Endodermal cell (in vitro differentiated cells): ENCODE measurements at regions not wholly inside any gene's neighbourhood (a gene's known extent, or its start where the extent isn't known, plus 50 kb on each side); places are given as distances from the start of the nearest gene placed in this dataset.

Source experiments
- DNase-seq: peaks from one replicate; pipeline ENCODE4 v3.0.0-alpha.2; 2017
- H3K27ac ChIP-seq: 2 replicates; pipeline ENCODE4 v1.5.1; 2013; ENCODE audit warnings: mild to moderate bottlenecking, low read depth, low read length, moderate library complexity
- H3K27me3 ChIP-seq: 2 replicates; pipeline ENCODE4 v1.6.1; 2013; ENCODE audit warnings: mild to moderate bottlenecking, low read length, moderate library complexity; ENCODE audit not compliant: insufficient read depth, control insufficient read depth, poor library complexity, severe bottlenecking
- H3K36me3 ChIP-seq: 2 replicates; pipeline ENCODE4 v1.7.0; 2013; ENCODE audit warnings: mild to moderate bottlenecking, low read length, moderate library complexity; ENCODE audit not compliant: control insufficient read depth, insufficient read depth
- H3K4me1 ChIP-seq: one replicate; pipeline ENCODE4 v1.7.0; 2013; ENCODE audit warnings: low read length; ENCODE audit not compliant: control insufficient read depth, insufficient read depth
- H3K4me3 ChIP-seq: 2 replicates; pipeline ENCODE4 v1.5.1; 2013; ENCODE audit warnings: mild to moderate bottlenecking, low read length, moderate library complexity
- H3K9ac ChIP-seq: 2 replicates; pipeline ENCODE4 v1.6.1; 2013; ENCODE audit warnings: mild to moderate bottlenecking, low read length, moderate library complexity; ENCODE audit not compliant: poor library complexity, severe bottlenecking; ENCODE audit errors: extremely low read depth
- H3K9me3 ChIP-seq: 2 replicates; pipeline ENCODE4 v1.6.1; 2013; ENCODE audit warnings: mild to moderate bottlenecking, low read length, moderate library complexity; ENCODE audit not compliant: control insufficient read depth
- H3K27ac Mint-ChIP-seq: 2 replicates; pipeline ENCODE4 v1.8.0; 2020; ENCODE audit warnings: mixed read lengths
- H3K27me3 Mint-ChIP-seq: 2 replicates; pipeline ENCODE4 v1.8.0; 2021; ENCODE audit warnings: mild to moderate bottlenecking, mixed read lengths; ENCODE audit not compliant: insufficient read depth
- H3K36me3 Mint-ChIP-seq: 2 replicates; pipeline ENCODE4 v1.8.0; 2020; ENCODE audit warnings: low read depth, mixed read lengths
- H3K4me1 Mint-ChIP-seq: 2 replicates; pipeline ENCODE4 v1.8.0; 2020; ENCODE audit warnings: mixed read lengths
- H3K4me3 Mint-ChIP-seq: 2 replicates; pipeline ENCODE4 v1.8.0; 2020; ENCODE audit warnings: mild to moderate bottlenecking, moderate library complexity, mixed read lengths
- H3K9me3 Mint-ChIP-seq: 2 replicates; pipeline ENCODE4 v1.8.0; 2020; ENCODE audit warnings: mild to moderate bottlenecking, mixed read lengths
- WGBS, 2 experiments: methylation state at CpG; one replicate each; pipeline versions ENCODE4 v1.1.5 to v1.1.7; 2013; ENCODE audit warnings: missing lambda C conversion rate in 2 of 2, mixed read lengths in 1 of 2; ENCODE audit not compliant: insufficient coverage in 1 of 2, insufficient read length in 1 of 2; 5-methylcytosine and 5-hydroxymethylcytosine counted together
- TF ChIP-seq, protein P1 (sequence below): fragments of 200-600 bp; sonication (generic); conservative IDR thresholded peaks from 2 replicates; pipeline ENCODE4 v1.5.0; 2021; ENCODE audit warnings: antibody characterized with exemption, mild to moderate bottlenecking

DNA sequence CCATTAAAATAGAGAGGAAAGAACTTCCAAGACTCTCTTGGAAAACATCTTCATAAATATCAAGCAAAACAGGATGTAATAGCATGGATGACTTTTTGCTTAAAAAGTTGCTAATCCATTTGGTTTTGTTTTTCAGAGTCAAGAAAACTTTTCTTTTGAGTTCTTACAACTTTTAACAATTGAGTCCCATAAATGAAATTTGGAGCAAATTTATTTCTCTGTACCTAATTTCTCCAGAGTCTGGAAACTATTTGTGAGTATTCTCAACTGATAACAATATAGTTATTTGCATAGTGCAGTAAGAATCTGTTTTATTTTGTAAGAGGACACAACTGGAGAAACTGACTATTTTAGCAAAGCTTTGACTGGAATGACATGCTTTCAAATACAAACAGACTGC, 606.3 kb upstream of the IGFBP3 start:
- no peak overlapping the region for H3K27ac ChIP-seq
- H3K4me3 Mint-ChIP-seq = no peak overlapping the region
- H3K27ac Mint-ChIP-seq = no peak overlapping the region
- H3K36me3 ChIP-seq = no peaks in the 10 kb centered on the region
- no peak overlapping the region for H3K4me3 ChIP-seq
- TF ChIP-seq, protein P1, sequence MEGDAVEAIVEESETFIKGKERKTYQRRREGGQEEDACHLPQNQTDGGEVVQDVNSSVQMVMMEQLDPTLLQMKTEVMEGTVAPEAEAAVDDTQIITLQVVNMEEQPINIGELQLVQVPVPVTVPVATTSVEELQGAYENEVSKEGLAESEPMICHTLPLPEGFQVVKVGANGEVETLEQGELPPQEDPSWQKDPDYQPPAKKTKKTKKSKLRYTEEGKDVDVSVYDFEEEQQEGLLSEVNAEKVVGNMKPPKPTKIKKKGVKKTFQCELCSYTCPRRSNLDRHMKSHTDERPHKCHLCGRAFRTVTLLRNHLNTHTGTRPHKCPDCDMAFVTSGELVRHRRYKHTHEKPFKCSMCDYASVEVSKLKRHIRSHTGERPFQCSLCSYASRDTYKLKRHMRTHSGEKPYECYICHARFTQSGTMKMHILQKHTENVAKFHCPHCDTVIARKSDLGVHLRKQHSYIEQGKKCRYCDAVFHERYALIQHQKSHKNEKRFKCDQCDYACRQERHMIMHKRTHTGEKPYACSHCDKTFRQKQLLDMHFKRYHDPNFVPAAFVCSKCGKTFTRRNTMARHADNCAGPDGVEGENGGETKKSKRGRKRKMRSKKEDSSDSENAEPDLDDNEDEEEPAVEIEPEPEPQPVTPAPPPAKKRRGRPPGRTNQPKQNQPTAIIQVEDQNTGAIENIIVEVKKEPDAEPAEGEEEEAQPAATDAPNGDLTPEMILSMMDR = no peak
- no peak overlapping the region for H3K9ac ChIP-seq
- H3K27me3 Mint-ChIP-seq = peaks cover 20% of the 10 kb centered on the region
- no peaks in the 10 kb centered on the region for H3K4me1 Mint-ChIP-seq
- H3K27me3 ChIP-seq = no peaks in the 10 kb centered on the region
- peaks cover 60% of the 10 kb centered on the region for H3K9me3 ChIP-seq
- H3K9me3 Mint-ChIP-seq = peaks cover 44% of the 10 kb centered on the region
- H3K4me1 ChIP-seq = no peaks in the 10 kb centered on the region
- H3K36me3 Mint-ChIP-seq = no peaks in the 10 kb centered on the region
- no peak for DNase-seq

GRCh38 chr7:46525876-46526275, 604.8 kb upstream of the IGFBP3 start:
- Mint-ChIP-seq H3K27me3 (peaks cover 7% of the 10 kb centered on the region), H3K36me3 (no peaks in the 10 kb centered on the region), H3K27ac (no peak overlapping the region), H3K4me3 (no peak overlapping the region), H3K4me1 (no peaks in the 10 kb centered on the region), H3K9me3 (peaks cover 35% of the 10 kb centered on the region)
- Histone ChIP-seq H3K9ac (no peak overlapping the region), H3K27me3 (no peaks in the 10 kb centered on the region), H3K4me3 (no peak overlapping the region), H3K9me3 (peaks cover 45% of the 10 kb centered on the region), H3K4me1 (no peaks in the 10 kb centered on the region), H3K27ac (no peak overlapping the region), H3K36me3 (no peaks in the 10 kb centered on the region)
- TF ChIP-seq, protein P1 = no peak
- DNase-seq = no peak
- 94 to 99% methylated on average over 5 of the region's 5 CpGs for WGBS, 2 experiments

GRCh38 chr7:46524350-46524749, 603.3 kb upstream of the IGFBP3 start:
- H3K27me3 Mint-ChIP-seq = peaks cover 4% of the 10 kb centered on the region
- no peaks in the 10 kb centered on the region for H3K4me1 Mint-ChIP-seq
- TF ChIP-seq, protein P1 = no peak
- H3K9me3 ChIP-seq = peaks cover 34% of the 10 kb centered on the region
- no peaks in the 10 kb centered on the region for H3K4me1 ChIP-seq
- H3K9me3 Mint-ChIP-seq = peaks cover 26% of the 10 kb centered on the region
- H3K4me3 ChIP-seq = no peak overlapping the region
- DNase-seq = no peak
- no peak overlapping the region for H3K4me3 Mint-ChIP-seq
- no peaks in the 10 kb centered on the region for H3K27me3 ChIP-seq
- no peak overlapping the region for H3K27ac ChIP-seq
- H3K36me3 ChIP-seq = no peaks in the 10 kb centered on the region
- H3K9ac ChIP-seq = no peak overlapping the region
- H3K27ac Mint-ChIP-seq = no peak overlapping the region
- no peaks in the 10 kb centered on the region for H3K36me3 Mint-ChIP-seq
